ENCODE measurements at regions not wholly inside any gene's neighbourhood (a gene's known extent, or its start where the extent isn't known, plus 50 kb on each side); places are given as distances from the start of the nearest gene placed in this dataset.

GRCh38 chr22:47748271-47748670, 985.8 kb downstream of the TBC1D22A start:
- no peak for TF ChIP-seq EP300 (IDR thresholded peaks at IDR 0.05)
- no peak for TF ChIP-seq CTCF (IDR thresholded peaks at IDR 0.05)
- TF ChIP-seq POLR2A (IDR thresholded peaks at IDR 0.05): no peak

Data from tibial nerve (tissue), 4 donors.